Urothelium cell line (cell line): ENCODE measurements at regions not wholly inside any gene's neighbourhood (a gene's known extent, or its start where the extent isn't known, plus 50 kb on each side); places are given as distances from the start of the nearest gene placed in this dataset.

Experiments
- DNase-seq: peaks from one replicate; pipeline ENCODE4 v3.0.0; 2011; ENCODE audit warnings: low spot score, mixed read lengths
- FAIRE-seq: peaks from 2 replicates; lab custom pipeline; 2011; peaks lifted over from hg19 to GRCh38; lab: Jason Lieb, UNC

DNA sequence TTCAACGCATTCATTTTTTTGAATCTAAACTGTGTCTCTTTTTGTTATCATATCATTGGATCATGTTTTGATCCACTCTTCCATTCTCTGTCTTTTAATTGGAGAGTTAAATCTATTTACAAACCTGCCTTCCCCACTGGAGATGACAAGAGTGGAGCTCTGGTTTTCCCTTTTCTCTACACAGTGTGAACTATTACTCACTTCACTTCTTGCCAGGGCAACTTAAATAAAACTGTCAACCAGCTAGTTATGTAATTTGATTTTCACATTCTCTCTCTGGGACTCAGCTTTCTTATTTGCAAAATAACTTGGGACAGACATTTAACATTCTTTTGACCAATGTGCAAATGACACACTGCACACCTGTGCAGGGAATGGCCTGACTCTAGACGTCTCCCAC lies 230.8 kb upstream of the CST7 start:
- FAIRE-seq = no peak
- no peak for DNase-seq

DNA sequence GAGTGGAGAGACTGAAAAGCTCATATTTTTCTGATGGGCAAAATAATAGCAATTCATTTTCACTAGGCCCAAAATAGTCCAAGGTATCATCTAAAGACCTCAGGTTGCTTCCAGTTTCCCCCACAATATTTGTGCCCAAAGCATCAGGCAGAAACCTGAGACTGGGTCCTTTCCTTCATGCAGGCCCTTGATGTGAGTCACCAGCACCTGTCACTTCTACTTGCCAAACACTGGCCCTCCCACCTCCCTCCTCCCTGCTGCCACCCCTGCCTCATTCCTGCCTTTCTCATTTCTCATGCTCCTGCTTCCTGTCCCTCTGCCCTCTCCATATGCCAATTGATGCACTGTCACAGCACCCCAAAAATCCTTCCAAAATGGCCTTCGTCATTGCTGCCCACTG lies 230.4 kb upstream of the CST7 start:
- DNase-seq (peak; percentile 30), FAIRE-seq (no peak)

DNA sequence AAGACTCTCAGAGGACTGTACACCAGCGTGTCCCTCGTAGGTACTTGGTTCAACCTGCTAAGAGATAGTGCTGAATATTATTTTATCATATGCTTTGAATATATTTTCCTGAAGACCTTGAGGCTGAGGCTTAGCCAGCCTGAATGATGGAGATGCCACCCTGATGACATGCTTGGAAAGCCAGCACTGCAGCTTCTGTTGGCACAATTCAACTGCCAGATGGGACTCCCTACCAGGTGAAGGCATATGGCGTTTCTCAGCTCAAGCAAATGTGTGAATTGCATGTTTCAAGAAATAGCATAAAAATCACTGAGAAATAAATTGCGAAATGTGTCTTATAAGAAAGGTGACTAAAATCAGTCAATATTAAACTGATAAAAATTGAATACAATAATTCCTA lies 228.1 kb upstream of the CST7 start:
- FAIRE-seq (no peak), DNase-seq (no peak)

DNA sequence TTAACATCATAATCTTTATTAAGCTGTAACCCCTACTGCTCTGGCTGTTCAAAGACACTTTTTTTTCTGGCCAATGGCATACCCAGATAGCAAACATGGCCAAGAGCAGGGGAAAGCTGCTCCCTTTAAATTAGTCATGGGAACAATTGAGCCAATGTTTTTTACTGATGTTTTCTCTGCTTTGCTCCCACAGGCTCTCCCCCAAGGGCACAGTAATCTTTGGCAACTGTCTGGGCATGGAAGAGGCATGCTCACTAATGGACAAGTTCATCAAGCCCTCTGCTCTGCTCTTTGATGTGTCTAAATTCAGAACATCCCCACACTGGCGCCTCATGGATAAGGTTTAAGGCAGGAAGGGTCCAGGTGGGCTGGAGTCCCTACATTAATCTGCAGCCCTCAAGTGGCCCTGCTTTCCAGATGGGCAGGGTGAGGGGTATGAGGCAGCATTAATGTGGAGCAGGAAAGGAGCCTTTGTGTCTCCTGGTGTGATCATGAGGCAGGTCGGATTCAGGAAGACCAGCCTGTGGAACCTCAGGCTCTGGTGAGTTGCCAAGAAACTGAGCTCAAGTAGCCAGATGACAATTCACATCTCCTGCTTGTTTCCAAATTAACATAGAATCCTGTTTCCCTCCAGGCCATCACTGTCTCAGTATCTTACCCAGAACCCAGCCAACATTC lies 227.0 kb upstream of the CST7 start:
- DNase-seq = no peak
- no peak for FAIRE-seq

DNA sequence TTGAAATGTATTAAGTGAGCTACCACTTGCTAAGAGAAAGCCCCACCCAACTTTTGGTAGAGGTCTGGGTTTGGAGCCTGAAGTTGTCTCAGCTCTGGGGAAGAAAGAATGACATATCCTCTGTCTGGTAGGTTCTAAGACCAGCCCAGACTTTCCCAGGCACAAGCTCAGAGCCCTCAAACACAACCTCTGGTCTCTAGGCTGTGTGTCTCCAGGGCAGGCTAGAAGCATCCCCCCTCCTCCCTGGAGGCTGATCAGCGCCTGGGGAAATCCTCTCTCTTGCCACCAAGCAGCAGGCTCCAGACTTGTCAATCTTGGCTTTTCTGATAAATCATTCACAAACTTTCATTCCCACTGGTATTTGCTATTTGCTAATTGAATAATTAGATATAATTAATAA lies 226.5 kb upstream of the CST7 start:
- FAIRE-seq (no peak), DNase-seq (no peak)

DNA sequence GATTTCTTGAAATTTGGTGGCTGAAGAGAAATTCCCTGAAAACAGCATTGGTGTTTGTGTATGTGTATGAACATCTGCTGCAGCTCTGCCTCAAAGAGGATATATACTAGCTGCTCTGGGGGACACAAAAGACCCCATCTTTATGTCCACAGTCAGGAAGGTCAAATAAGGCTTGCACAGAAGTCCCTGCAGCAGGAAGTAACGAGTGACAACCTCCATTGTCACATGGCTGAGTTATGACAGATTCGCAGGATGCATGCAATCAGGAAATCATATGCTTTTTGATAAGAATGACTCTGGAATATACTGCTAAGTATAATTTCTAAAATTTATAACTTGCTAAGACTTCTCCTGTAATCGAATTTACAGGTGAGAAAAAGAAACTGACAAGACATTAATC lies 225.9 kb upstream of the CST7 start:
- FAIRE-seq = no peak
- no peak for DNase-seq

DNA sequence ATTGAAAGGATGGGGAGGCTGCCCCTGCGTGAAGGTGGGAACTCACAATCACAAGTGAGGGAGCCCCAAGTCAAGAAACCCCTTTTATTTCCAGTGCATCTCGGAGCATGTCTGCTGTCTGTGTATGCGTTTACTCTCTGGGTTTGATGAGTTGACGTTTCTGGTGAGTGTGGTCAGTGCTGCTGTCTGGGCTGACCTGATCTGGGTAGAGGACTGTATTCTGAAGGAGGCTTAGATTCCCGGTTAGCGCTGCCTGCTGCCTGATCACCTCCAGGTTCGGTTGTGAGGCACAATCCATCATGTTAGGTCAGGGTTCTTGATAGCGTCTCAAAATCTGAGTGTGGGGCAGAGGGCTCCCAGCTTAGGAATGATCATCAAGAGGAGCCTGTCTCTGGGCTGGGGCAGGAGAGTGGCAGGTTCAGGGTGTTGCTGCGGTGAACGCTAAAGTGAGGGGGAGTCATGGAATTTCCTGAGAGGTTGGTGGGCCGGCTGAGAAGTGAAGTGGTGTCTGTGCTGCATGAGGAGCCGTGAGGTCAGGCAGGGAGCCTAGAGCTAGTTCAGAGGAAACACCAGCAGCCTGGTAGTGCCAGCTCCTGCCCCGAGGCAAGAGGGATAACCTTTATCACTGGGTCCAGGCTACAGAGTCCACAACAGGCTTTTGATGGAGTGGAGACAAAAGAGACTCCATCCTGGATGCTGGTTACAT lies 225.3 kb upstream of the CST7 start:
- FAIRE-seq (no peak), DNase-seq (no peak)

DNA sequence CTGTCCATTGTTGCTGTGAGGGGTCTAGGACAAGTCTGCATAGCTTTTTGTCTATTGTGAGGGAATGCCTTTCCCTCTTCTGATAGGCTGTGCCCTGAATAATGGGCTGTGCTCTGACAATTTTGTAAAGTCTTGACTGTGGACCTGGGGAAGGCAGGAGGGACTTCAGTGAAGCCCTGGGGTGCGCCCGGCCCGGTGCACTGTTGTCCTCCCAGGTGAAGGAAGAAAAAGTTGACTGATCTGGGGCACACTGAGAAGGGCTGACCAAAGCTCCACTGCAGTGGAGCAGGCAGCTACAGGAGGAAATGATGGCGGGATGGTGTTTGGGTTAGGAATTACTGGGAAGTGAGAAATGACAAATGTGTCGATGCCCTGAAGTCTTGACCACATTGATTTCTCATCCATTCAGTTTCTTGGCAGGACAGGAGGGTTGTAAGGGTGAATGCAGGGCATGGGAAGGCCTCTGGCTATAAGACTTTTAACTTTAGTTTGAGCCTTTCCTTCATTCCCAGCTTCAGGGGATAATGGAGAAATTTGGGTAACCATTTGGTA lies 224.0 kb upstream of the CST7 start:
- no peak for DNase-seq
- FAIRE-seq = no peak

DNA sequence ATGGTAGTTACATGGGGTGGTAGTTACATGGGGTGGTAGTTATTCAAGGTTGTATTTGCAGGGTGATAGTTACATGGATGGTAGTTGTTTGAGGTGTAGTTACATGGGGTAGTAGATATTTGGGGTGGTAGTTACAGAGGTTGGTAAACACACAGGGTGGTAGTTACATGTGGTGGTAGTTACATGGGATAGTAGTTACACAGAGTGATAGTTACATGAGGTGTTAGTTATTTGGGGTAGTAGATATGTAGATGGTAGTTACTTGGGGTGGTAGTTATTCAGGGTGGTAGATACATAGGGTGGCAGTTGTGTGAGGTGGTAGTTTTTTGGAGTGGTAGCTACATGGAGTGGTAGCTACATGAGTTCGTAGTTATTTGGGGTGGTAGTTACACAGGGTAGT lies 221.3 kb upstream of the CST7 start:
- FAIRE-seq (no peak), DNase-seq (no peak)

DNA sequence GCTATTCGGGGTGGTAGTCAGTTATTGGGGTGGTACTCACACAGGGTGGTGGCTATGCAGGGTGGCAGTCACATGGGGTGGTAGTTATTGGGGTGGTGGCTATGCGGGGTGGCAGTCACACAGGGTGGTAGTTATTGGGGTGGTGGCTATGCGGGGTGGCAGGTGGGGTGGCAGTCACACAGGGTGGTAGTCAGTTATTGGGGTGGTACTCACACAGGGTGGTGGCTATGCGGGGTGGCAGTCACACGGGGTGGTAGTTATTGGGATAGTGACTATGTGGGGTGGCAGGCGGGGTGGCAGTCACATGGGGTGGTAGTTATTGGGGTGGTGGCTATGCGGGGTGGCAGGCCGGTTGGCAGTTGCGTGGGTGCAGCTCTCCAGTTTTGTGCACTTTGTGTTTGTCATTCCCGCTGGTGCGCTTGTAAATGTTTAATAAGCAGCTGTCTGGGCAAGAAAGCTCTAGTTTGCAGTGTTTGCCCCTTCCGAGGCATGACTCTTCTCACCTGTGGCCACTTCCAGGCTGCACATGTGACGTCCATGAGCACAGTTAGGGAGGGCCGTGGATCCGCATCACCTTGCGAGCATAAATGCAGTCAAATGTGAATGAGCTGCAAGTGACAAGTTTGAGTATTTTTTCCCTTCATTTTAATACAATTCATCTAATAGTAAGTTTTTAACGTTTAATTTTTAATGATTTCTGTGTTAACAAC lies 219.0 kb upstream of the CST7 start:
- FAIRE-seq (no peak), DNase-seq (no peak)

DNA sequence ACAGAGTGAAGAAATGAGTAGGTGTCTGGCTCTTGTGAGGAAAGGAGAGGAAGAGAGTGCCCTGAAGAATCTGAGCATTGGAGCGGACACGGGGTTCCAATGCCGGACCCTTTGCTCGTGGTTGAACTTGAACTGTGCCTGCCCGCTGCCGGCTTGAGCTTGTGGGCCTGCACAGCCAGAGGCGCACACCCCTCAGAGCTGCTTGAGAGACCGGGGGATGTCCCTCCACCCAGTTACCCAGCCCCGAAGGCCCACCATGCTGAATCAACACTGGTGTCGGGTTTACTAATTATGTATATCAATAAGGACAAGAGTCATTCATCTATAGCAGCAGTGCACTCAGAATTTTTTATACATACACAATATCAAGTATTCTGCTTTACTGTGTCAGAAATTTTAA lies 218.3 kb upstream of the CST7 start:
- no peak for DNase-seq
- no peak for FAIRE-seq

DNA sequence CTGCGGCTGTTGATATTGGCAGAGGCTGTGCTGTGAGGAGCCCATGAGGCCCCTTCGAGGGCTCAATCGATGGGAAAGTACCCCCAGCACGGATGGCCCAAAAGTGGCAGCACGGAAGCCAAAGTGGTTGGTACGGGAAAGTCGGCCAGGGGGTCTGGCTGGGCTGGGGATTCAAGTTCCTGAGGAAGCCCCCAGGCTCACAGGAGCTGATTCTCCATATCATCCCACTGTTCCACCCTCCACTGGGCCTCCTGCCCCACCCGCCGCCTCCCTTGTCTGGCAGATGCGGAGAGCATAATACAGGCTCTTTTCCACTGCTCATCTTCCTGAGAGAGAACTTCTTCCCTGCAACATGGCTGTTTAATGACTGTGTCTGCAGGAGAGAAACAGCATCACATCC lies 217.8 kb upstream of the CST7 start:
- no peak for DNase-seq
- FAIRE-seq = no peak

DNA sequence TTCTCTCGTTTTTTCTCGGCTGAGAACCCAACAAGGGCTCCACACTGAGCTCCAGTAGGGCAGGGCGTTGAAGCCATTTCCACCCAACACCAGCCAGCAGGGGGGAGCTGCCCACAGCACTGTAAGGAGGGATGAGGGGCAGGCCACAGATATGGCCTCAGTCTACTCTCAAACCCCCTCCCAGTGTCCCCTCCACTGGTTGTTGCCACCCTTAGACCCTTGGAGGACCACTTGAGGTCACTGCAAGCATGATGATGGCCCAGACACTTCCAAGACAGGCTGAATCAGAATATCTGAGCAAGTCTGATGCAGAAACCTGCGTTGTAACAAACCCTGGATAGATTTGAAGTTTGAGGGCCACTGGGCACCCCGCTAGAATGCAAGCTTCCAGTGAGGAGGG lies 217.0 kb upstream of the CST7 start:
- no peak for FAIRE-seq
- no peak for DNase-seq

DNA sequence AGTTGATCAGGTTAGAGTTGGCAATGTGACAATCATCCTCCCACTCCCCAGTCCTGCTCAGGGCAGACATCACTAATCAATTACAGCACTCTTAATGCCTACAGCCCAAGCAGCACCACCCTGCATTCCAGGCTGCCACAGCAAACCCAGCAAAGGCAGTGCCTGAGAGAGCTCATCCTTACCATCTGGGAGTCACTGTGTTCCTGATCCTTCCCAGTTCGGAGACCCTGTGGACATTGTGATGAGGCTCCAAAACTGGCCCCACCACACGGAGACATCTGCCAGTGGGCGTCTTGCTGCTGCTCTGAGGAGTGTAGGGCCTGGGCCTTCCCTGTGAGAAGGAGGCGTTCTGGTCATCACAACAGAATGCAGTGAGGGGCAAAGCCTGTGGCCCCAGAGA lies 216.5 kb upstream of the CST7 start:
- FAIRE-seq (no peak), DNase-seq (no peak)

DNA sequence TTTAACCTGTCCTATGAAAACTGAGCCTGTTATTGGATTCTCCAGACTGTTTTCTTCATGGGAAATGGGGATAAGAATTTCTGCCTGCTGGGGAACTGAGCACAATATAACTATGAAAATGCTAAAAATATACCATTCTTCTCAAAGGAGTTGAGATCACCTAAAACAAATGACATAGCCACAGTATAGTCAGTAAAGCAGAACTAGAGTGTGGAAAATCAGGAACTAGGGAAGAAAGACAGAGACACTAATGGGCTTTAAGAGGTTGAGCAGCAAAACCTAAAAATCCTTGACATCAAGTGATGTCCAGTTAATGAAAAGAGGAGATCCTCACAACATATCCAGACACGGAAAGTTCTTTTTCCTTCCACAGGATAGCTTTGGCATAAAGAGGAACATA lies 215.7 kb upstream of the CST7 start:
- no peak for FAIRE-seq
- DNase-seq = no peak

DNA sequence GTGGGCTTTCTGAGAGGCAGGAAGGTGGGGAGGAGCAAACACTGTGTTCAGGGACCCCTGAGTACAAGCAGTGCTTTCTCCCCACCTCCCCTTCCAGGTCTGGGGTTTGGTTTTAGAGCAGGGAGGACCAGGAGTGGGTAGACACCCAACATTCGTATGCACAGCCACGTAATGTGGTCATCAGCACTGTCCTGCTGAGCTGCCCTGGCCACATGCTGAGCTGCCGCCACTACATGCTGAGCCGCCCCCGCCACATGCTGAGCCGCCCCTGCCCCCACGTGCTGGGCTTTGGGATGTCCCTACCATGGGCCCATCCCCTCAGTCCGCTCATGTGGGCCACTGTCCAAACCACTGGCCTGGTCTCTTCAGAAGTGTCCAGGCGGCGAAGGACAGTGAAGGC lies 214.9 kb upstream of the CST7 start:
- no peak for FAIRE-seq
- no peak for DNase-seq

DNA sequence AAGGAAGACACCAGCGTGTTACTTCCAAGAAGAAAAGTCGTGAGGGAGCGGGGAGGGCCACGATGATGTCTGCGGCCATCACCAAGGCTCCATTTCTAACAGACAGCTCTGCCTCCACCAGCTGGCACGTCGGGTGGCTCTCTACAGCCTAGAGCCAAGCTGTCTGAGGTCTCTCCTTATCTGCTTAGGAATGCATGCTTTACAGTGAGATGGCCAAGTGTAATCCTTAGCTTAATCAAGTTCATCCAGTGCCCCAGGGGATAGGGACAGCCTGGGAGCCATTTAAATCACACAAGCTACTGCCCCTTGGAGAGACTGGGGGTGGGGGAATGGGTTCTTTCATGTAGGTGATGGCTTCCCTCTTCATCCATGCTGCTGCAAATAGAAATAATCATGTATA lies 213.8 kb upstream of the CST7 start:
- FAIRE-seq = peak; percentile 56
- DNase-seq = no peak

DNA sequence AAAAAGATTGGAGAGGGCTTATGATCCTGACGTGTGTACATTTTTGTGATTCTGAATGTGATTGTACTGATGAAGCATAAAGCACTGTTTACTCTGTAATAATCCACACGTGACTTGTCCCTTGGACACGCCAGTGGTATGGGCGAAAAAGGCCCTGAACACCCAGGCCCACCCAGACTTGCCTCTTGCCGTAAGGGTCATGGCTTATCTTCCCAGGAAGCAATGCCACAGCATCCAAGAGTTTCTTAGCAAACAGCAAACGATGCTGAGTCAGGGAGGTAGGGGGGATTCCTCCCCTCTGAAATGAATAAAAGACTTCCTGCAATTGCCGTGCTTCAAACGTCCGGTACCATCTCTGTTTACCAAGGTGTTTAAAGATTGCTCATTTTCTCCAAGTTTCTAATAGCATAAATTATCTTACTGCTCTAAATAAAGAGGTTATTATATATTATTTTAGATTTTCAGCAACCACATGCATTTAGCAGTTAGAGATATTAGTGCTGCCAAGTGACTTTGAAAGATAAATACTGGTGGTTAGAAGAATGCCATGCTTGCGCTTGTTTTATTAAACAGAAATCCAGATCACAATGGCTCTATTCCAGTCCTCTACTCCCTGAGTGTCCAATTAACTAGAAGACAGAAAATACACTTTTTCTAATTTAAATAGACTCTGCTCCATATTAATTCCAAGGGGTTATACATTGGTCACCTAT lies 212.8 kb upstream of the CST7 start:
- DNase-seq (no peak), FAIRE-seq (no peak)

DNA sequence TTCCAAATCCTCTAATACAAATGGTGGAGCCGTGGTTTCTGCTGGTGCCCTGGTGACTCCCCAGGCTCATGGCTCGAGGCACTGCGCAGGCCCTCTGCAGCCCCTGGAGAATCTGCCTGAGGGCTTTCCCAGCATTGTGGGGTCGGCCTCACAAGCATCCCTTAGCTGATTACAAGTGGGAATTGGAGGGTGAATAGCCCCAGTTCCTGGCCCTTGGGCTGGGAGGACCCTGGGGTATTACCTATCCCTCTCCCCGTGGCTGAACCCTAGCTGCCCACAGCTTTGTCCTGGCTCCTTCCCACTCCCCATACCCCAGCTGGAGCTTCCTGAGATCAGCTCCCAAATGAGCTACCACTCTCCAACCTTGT lies 212.2 kb upstream of the CST7 start:
- FAIRE-seq (no peak), DNase-seq (no peak)

DNA sequence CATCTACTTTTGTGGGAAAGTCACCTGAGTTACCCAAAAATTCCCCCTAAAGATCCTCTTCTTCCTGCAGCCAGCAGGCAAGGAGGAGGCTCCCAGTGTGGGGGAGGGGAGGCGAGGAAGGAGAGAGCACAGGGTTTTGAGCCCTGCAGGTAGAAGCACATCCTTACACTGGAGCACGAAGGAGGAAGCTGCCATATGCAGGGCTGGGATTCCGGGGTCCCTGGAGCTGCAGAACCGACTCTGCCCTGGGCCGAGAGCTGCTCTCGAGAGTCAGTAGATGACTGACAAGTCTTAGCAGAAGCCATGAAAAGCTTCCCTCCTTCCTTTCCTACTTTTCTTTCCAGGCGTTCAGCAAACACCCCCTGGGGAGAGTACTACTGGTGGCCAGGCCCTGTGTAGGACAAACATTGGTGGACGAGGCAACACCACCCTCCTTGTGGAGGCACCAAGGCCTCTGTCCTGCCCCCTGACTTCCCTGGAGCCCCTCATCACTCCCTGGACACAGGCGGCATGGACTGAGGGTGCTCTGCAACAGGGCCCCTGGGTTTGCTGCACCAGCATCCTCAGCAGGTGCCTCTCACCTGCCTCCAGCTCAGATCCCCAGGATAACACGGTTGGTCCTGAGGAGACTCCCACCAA lies 211.7 kb upstream of the CST7 start:
- DNase-seq = no peak
- FAIRE-seq = no peak
